Skin epidermis (tissue), 12 donors: ENCODE measurements at regions not wholly inside any gene's neighbourhood (a gene's known extent, or its start where the extent isn't known, plus 50 kb on each side); places are given as distances from the start of the nearest gene placed in this dataset.
A peak's percentile ranks its signal among the peaks of the same experiment; 100 is the strongest.
"Not testable (repeated sequence)": the region's sequence is repeated elsewhere in the genome, so short reads cannot be mapped to it uniquely, and the experiment has no call there.

Experiments used
- H3K27ac ChIP-seq, 21 experiments: fragments of 200-600 bp; sonication (generic) in 11 of 21; one replicate each; pipeline ENCODE4 v1.5.0; 2020; ENCODE audit warnings: mild to moderate bottlenecking in 3 of 21, inconsistent platforms in 2 of 21, moderate library complexity in 2 of 21
- H3K4me3 ChIP-seq, 7 experiments: fragments of 200-600 bp; sonication (generic) in 2 of 7; one replicate each; pipeline ENCODE4 v1.5.0; 2020; ENCODE audit warnings: inconsistent platforms in 2 of 7, mild to moderate bottlenecking in 2 of 7, moderate library complexity in 1 of 7

GRCh38 chr15:70387993-70388392, 290.3 kb upstream of the TLE3 start:
- H3K4me3 ChIP-seq: no peak overlapping the region
- no peak overlapping the region for H3K27ac ChIP-seq

- Histone ChIP-seq H3K27ac (peak overlapping the region in 1 of 21 experiments; percentile 18), H3K4me3 (no peak overlapping the region)
These were observed 289.4 kb upstream of the TLE3 start for GRCh38 chr15:70387081-70387480.

GRCh38 chr15:70385711-70386110, 288.0 kb upstream of the TLE3 start:
- Histone ChIP-seq H3K27ac (peak overlapping the region in 1 of 21 experiments; percentile 6), H3K4me3 (no peak overlapping the region)

- Histone ChIP-seq H3K27ac (no peak overlapping the region), H3K4me3 (no peak overlapping the region)
These were observed 287.3 kb upstream of the TLE3 start for GRCh38 chr15:70385052-70385451.

- Histone ChIP-seq H3K27ac (no peak overlapping the region), H3K4me3 (no peak overlapping the region)
These were observed 286.1 kb upstream of the TLE3 start for GRCh38 chr15:70383856-70384255.

GRCh38 chr15:70382762-70383458, 285.2 kb upstream of the TLE3 start:
- Histone ChIP-seq H3K27ac (no peak overlapping the region), H3K4me3 (no peak overlapping the region)

- Histone ChIP-seq H3K27ac (no peak overlapping the region), H3K4me3 (no peak overlapping the region)
These were observed 284.5 kb upstream of the TLE3 start for GRCh38 chr15:70382009-70382749.

GRCh38 chr15:70379938-70380883, 282.5 kb upstream of the TLE3 start:
- Histone ChIP-seq H3K27ac (no peak overlapping the region), H3K4me3 (no peak overlapping the region)

- Histone ChIP-seq H3K27ac (no peak overlapping the region), H3K4me3 (no peak overlapping the region)
These were observed 281.4 kb upstream of the TLE3 start for GRCh38 chr15:70379134-70379533.

GRCh38 chr15:70378126-70379031, 280.7 kb upstream of the TLE3 start:
- Histone ChIP-seq H3K27ac (peak overlapping the region in 3 of 21 experiments; percentile 18 to 29 (median 22)), H3K4me3 (no peak overlapping the region)

- H3K27ac ChIP-seq: peak overlapping the region in 7 of 21 experiments; percentile 1 to 67 (median 8)
- H3K4me3 ChIP-seq: no peak overlapping the region
These were observed 279.4 kb upstream of the TLE3 start for GRCh38 chr15:70376929-70377691.

GRCh38 chr15:70376031-70376928, 278.6 kb upstream of the TLE3 start:
- Histone ChIP-seq H3K4me3 (no peak overlapping the region), H3K27ac (peak overlapping the region in 6 of 21 experiments; percentile 8 to 67 (median 47))

- no peak overlapping the region for H3K4me3 ChIP-seq
- peak overlapping the region in 2 of 21 experiments; percentile 35 to 45 for H3K27ac ChIP-seq
These were observed 277.9 kb upstream of the TLE3 start for GRCh38 chr15:70375586-70375985.

GRCh38 chr15:70375006-70375431, 277.3 kb upstream of the TLE3 start:
- no peak overlapping the region for H3K4me3 ChIP-seq
- H3K27ac ChIP-seq: peak overlapping the region in 1 of 21 experiments; percentile 35

- Histone ChIP-seq H3K4me3 (no peak overlapping the region), H3K27ac (no peak overlapping the region)
These were observed 276.4 kb upstream of the TLE3 start for GRCh38 chr15:70374096-70374495.

- not testable (repeated sequence) for H3K4me3 ChIP-seq, H3K27ac ChIP-seq
These were observed 275.7 kb upstream of the TLE3 start for GRCh38 chr15:70373439-70373838.
